Smooth muscle cell (in vitro differentiated cells): ENCODE measurements at regions not wholly inside any gene's neighbourhood (a gene's known extent, or its start where the extent isn't known, plus 50 kb on each side); places are given as distances from the start of the nearest gene placed in this dataset.

ENCODE experiments used
- DNase-seq: peaks from one replicate; lab custom pipeline; 2025; ENCODE audit not compliant: unreplicated experiment; lab: John Stamatoyannopoulos, UW
- H2AFZ ChIP-seq: fragments of 200-600 bp; sonication (generic); 2 replicates; pipeline ENCODE4 v1.6.0; 2016; ENCODE audit warnings: antibody characterized with exemption, low read depth, mild to moderate bottlenecking
- H3F3A ChIP-seq: fragments of 200-600 bp; sonication (generic); 2 replicates; pipeline ENCODE4 v1.6.0; 2017; ENCODE audit warnings: antibody characterized with exemption, low read depth
- H3K27ac ChIP-seq: fragments of 200-600 bp; sonication (generic); 2 replicates; pipeline ENCODE4 v1.5.1; 2016; ENCODE audit warnings: low read depth, mild to moderate bottlenecking
- H3K27me3 ChIP-seq: fragments of 200-600 bp; sonication (generic); 2 replicates; pipeline ENCODE4 v1.6.1; 2016; ENCODE audit warnings: low read depth, mild to moderate bottlenecking
- H3K36me3 ChIP-seq: fragments of 200-600 bp; sonication (generic); 2 replicates; pipeline ENCODE4 v1.5.1; 2016; ENCODE audit warnings: low read depth
- H3K4me1 ChIP-seq: fragments of 200-600 bp; sonication (generic); 2 replicates; pipeline ENCODE4 v1.5.1; 2016; ENCODE audit warnings: low read depth
- H3K4me2 ChIP-seq: fragments of 200-600 bp; sonication (generic); 2 replicates; pipeline ENCODE4 v1.6.0; 2016; ENCODE audit warnings: mild to moderate bottlenecking
- H3K4me3 ChIP-seq: fragments of 200-600 bp; sonication (generic); 2 replicates; pipeline ENCODE4 v1.5.1; 2016; ENCODE audit warnings: mild to moderate bottlenecking
- H3K79me2 ChIP-seq: fragments of 200-600 bp; sonication (generic); 2 replicates; pipeline ENCODE4 v1.6.0; 2016; ENCODE audit warnings: low read depth, mild to moderate bottlenecking
- H3K9ac ChIP-seq: fragments of 200-600 bp; sonication (generic); 2 replicates; pipeline ENCODE4 v1.6.0; 2016; ENCODE audit warnings: low read depth
- H3K9me3 ChIP-seq: fragments of 200-600 bp; sonication (generic); replicated peaks from 2 replicates; pipeline ENCODE4 v1.5.1; 2016; ENCODE audit warnings: low read depth
- H4K20me1 ChIP-seq: fragments of 200-600 bp; sonication (generic); 2 replicates; pipeline ENCODE4 v1.6.0; 2016; ENCODE audit warnings: low read depth
- CTCF ChIP-seq: fragments of 200-600 bp; sonication (generic); IDR thresholded peaks from 2 replicates; pipeline ENCODE4 v1.5.1; 2017; ENCODE audit warnings: borderline replicate concordance, mild to moderate bottlenecking, antibody characterized with exemption; ENCODE audit not compliant: insufficient read depth, poor library complexity, severe bottlenecking
- WGBS: methylation state at CpG from one replicate; pipeline ENCODE4 v1.1.7; 2016; ENCODE audit warnings: low lambda C conversion rate; 5-methylcytosine and 5-hydroxymethylcytosine counted together

GRCh38 chr12:31859232-31859977 lies 99.8 kb upstream of the RESF1 start:
- Histone ChIP-seq H3K27me3 (no peaks in the 10 kb centered on the region), H3F3A (no peaks in the 10 kb centered on the region), H3K36me3 (no peaks in the 10 kb centered on the region), H3K9me3 (no peaks in the 10 kb centered on the region), H4K20me1 (no peaks in the 10 kb centered on the region), H3K79me2 (no peaks in the 10 kb centered on the region), H3K9ac (no peak overlapping the region), H3K4me3 (no peak overlapping the region), H3K4me2 (no peak overlapping the region), H3K27ac (no peak overlapping the region), H3K4me1 (no peaks in the 10 kb centered on the region), H2AFZ (no peak overlapping the region)
- DNase-seq, result no peak
- 90% methylated on average over 13 of the region's 13 CpGs for WGBS
- TF ChIP-seq CTCF, result no peak

GRCh38 chr12:31855427-31855826 lies 103.8 kb upstream of the RESF1 start:
- WGBS, result 81% methylated on average over 5 of the region's 5 CpGs
- H3K4me1 ChIP-seq, result no peaks in the 10 kb centered on the region

GRCh38 chr12:31853977-31854376 lies 105.2 kb upstream of the RESF1 start:
- H3K4me2 ChIP-seq, result no peak overlapping the region
- H2AFZ ChIP-seq, result no peak overlapping the region
- H3K27ac ChIP-seq, result no peak overlapping the region
- peaks cover 14% of the 10 kb centered on the region for H3K9me3 ChIP-seq
- H3K4me3 ChIP-seq, result no peak overlapping the region
- H3F3A ChIP-seq, result no peaks in the 10 kb centered on the region
- no peaks in the 10 kb centered on the region for H3K79me2 ChIP-seq
- H3K9ac ChIP-seq, result no peak overlapping the region
- no peaks in the 10 kb centered on the region for H4K20me1 ChIP-seq
- H3K4me1 ChIP-seq, result no peaks in the 10 kb centered on the region
- no peak for TF ChIP-seq CTCF
- no peaks in the 10 kb centered on the region for H3K27me3 ChIP-seq
- no peaks in the 10 kb centered on the region for H3K36me3 ChIP-seq
- no peak for DNase-seq

More at GRCh38 chr12:31855427-31855826, 103.8 kb upstream of the RESF1 start:
- H3K27ac ChIP-seq, result no peak overlapping the region
- no peak for DNase-seq
- no peak overlapping the region for H3K4me2 ChIP-seq
- no peak for TF ChIP-seq CTCF
- no peak overlapping the region for H2AFZ ChIP-seq
- no peaks in the 10 kb centered on the region for H3K27me3 ChIP-seq
- H3K4me3 ChIP-seq, result no peak overlapping the region
- H3K36me3 ChIP-seq, result no peaks in the 10 kb centered on the region
- peaks cover 2% of the 10 kb centered on the region for H3K9me3 ChIP-seq
- no peak overlapping the region for H3K9ac ChIP-seq
- no peaks in the 10 kb centered on the region for H4K20me1 ChIP-seq
- H3K79me2 ChIP-seq, result no peaks in the 10 kb centered on the region
- no peaks in the 10 kb centered on the region for H3F3A ChIP-seq

- Histone ChIP-seq H3K36me3 (no peaks in the 10 kb centered on the region), H3K9me3 (peaks cover 17% of the 10 kb centered on the region), H3K27me3 (no peaks in the 10 kb centered on the region), H3K4me1 (no peaks in the 10 kb centered on the region), H3K4me2 (no peak overlapping the region), H4K20me1 (no peaks in the 10 kb centered on the region), H3K9ac (no peak overlapping the region), H2AFZ (no peak overlapping the region), H3K27ac (no peak overlapping the region), H3K79me2 (no peaks in the 10 kb centered on the region), H3K4me3 (no peak overlapping the region), H3F3A (no peaks in the 10 kb centered on the region)
- TF ChIP-seq CTCF, result no peak
- DNase-seq, result no peak
These were observed 105.7 kb upstream of the RESF1 start for GRCh38 chr12:31853520-31853919.
